HL-60 (cell line): ENCODE measurements at regions not wholly inside any gene's neighbourhood (a gene's known extent, or its start where the extent isn't known, plus 50 kb on each side); places are given as distances from the start of the nearest gene placed in this dataset.

ENCODE experiments used
- POLR2AphosphoS5 ChIP-seq: IDR thresholded peaks from 2 replicates; pipeline ENCODE4 v1.6.1; 2012; ENCODE audit warnings: low read depth
- TF ChIP-seq, protein P1 (sequence below): IDR thresholded peaks from one replicate; pipeline ENCODE4 v1.5.1; 2011; ENCODE audit warnings: low read length, control low read depth, inconsistent platforms; ENCODE audit not compliant: insufficient read depth
- TF ChIP-seq, protein P2 (sequence below): IDR thresholded peaks from 2 replicates; pipeline ENCODE4 v1.6.1; 2012; ENCODE audit warnings: low read depth; ENCODE audit not compliant: insufficient replicate concordance

DNA sequence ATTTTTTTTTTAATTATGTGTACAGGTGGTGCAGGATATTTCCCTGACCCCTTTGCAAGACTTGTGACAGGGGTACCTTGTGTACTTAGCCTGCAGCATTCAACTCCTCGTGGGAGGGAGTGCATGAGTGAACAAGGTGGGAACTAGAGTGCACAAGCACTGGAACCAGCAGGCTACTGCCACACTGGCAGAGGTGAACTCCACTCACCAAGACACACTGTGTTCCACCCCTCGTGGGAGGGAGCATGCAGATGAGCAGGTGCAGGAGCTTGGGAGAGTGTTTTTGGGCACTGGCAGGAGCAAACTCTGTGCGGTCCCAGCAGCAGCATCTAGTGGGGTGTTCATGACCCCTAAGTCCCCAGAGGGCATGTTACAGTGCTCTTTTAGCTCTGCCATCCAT lies 282.7 kb upstream of the PLET1 start:
- TF ChIP-seq, protein P1, sequence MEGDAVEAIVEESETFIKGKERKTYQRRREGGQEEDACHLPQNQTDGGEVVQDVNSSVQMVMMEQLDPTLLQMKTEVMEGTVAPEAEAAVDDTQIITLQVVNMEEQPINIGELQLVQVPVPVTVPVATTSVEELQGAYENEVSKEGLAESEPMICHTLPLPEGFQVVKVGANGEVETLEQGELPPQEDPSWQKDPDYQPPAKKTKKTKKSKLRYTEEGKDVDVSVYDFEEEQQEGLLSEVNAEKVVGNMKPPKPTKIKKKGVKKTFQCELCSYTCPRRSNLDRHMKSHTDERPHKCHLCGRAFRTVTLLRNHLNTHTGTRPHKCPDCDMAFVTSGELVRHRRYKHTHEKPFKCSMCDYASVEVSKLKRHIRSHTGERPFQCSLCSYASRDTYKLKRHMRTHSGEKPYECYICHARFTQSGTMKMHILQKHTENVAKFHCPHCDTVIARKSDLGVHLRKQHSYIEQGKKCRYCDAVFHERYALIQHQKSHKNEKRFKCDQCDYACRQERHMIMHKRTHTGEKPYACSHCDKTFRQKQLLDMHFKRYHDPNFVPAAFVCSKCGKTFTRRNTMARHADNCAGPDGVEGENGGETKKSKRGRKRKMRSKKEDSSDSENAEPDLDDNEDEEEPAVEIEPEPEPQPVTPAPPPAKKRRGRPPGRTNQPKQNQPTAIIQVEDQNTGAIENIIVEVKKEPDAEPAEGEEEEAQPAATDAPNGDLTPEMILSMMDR, result no peak
- TF ChIP-seq, protein P2, sequence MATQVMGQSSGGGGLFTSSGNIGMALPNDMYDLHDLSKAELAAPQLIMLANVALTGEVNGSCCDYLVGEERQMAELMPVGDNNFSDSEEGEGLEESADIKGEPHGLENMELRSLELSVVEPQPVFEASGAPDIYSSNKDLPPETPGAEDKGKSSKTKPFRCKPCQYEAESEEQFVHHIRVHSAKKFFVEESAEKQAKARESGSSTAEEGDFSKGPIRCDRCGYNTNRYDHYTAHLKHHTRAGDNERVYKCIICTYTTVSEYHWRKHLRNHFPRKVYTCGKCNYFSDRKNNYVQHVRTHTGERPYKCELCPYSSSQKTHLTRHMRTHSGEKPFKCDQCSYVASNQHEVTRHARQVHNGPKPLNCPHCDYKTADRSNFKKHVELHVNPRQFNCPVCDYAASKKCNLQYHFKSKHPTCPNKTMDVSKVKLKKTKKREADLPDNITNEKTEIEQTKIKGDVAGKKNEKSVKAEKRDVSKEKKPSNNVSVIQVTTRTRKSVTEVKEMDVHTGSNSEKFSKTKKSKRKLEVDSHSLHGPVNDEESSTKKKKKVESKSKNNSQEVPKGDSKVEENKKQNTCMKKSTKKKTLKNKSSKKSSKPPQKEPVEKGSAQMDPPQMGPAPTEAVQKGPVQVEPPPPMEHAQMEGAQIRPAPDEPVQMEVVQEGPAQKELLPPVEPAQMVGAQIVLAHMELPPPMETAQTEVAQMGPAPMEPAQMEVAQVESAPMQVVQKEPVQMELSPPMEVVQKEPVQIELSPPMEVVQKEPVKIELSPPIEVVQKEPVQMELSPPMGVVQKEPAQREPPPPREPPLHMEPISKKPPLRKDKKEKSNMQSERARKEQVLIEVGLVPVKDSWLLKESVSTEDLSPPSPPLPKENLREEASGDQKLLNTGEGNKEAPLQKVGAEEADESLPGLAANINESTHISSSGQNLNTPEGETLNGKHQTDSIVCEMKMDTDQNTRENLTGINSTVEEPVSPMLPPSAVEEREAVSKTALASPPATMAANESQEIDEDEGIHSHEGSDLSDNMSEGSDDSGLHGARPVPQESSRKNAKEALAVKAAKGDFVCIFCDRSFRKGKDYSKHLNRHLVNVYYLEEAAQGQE, result no peak
- no peak for TF ChIP-seq POLR2AphosphoS5
